ENCODE measurements at regions not wholly inside any gene's neighbourhood (a gene's known extent, or its start where the extent isn't known, plus 50 kb on each side); places are given as distances from the start of the nearest gene placed in this dataset.

DNA sequence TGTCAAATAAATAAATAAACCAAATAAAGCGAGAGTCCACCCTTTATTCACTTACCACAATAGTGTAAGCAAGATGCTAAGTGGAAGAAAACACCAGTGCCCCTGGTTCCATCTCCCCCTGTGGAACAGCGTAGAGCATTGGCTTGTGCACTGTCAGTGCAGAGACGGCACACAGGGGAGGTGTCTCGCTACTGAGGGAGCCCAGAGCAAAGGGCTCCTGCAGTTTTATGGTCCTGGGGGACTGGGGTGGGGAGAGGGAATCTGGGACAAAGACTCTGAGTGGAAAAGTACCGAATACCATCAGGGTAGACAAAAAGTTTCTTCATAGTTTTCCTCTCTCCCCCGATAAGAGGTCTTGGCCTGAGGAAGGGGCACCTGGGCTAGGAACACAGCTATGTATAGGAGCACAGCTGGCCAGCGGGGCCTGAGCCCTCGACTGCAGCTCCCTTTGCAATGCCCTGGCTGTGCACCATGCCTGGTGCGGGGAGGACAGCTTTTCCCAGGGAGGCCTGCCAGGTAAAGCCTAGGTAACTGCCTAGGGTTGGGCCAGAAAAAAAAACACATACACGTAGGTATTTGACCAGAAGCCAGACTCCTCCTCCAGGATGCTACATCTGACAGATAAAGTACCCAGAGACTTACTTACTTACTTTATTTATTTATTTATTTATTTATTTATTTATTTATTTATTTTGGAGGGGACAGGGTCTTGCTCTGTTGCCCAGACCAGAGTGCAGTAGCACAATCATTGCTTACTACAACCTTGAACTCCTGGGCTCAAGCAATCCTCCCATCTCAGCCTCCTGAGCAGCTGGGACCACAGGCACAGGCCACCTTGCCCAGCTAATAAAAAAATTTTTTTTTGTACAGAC, 88.8 kb upstream of the KIF5B start:
- no peak overlapping the region for H3K4me2 ChIP-seq (ENCODE audit: low read length, poor library complexity, severe bottlenecking)
- no peak overlapping the region for H3K9ac ChIP-seq (ENCODE audit: low read length)
- H4K8ac ChIP-seq (ENCODE audit: low read length): no peak overlapping the region
- no peaks in the 10 kb centered on the region for H3K36me3 ChIP-seq (ENCODE audit: control insufficient read depth in 1 of 2, insufficient read depth in 2 of 2, low read depth in 1 of 2, low read length in 2 of 2)
- no peaks in the 10 kb centered on the region for H3K27me3 ChIP-seq (ENCODE audit: control insufficient read depth in 1 of 2, insufficient read depth in 1 of 2, low read length in 2 of 2)
- H3K9me3 ChIP-seq (ENCODE audit: control insufficient read depth, low read length): no peaks in the 10 kb centered on the region
- peaks cover 7% of the 10 kb centered on the region for H3K4me1 ChIP-seq (ENCODE audit: control insufficient read depth, insufficient read depth, low read depth, low read length)
- no peak overlapping the region for H2AFZ ChIP-seq (ENCODE audit: low read depth, low read length)
- no peak overlapping the region for H4K91ac ChIP-seq (ENCODE audit: low read length)
- H3K79me1 ChIP-seq (replicated peaks; ENCODE audit: low read length, poor library complexity, severe bottlenecking): no peaks in the 10 kb centered on the region
- no peak overlapping the region for H3K4ac ChIP-seq (ENCODE audit: low read depth in 1 of 2, low read length in 2 of 2)
- no peak overlapping the region for H2AK5ac ChIP-seq (ENCODE audit: low read length, severe bottlenecking)
- no peak for DNase-seq
- WGBS: 70% methylated on average over 10 of the region's 10 CpGs
- no peak overlapping the region for H3K14ac ChIP-seq (ENCODE audit: low read length in 2 of 2)
- H3K18ac ChIP-seq (ENCODE audit: low read depth in 1 of 2, low read length in 2 of 2): no peak overlapping the region
- no peak overlapping the region for H3K23ac ChIP-seq (ENCODE audit: low read length in 2 of 2)
- no peak overlapping the region for H3K4me3 ChIP-seq (ENCODE audit: insufficient read depth in 1 of 2, low read depth in 1 of 2, low read length in 2 of 2)
- H2BK120ac ChIP-seq (ENCODE audit: low read depth, low read length): no peak overlapping the region
- no peak overlapping the region for H3K27ac ChIP-seq (ENCODE audit: low read length, poor library complexity, severe bottlenecking)
- no peak overlapping the region for H2BK12ac ChIP-seq (ENCODE audit: low read length in 2 of 2)
- no peak overlapping the region for H2BK5ac ChIP-seq (ENCODE audit: low read depth, low read length, poor library complexity, severe bottlenecking)
- H2BK15ac ChIP-seq (ENCODE audit: low read depth, poor library complexity, severe bottlenecking): no peak overlapping the region

DNA sequence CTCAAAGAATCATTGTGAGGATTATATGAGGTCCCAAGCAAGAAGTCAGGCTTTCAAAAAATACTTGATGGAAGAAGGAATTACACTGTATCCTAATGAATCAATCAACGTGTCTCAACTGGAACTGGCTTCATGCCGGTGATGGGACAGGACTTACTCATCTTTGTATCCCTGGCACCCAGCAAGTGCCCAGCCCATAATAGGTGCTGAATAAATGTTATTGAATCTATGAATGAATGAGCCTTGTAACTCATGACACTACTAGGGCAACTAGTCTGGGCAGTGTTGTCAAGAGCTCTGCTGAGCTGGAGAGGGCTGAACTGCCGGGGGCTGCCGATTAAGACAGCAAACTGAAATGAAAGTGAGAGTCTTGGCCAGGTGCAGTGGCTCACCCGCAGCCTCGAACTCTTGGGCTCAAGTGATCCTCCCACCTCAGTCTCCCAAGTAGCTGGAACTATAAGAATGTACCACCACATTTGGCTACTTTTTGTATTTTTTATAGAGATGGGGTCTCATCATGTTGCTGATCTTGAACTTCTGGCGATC, 87.2 kb upstream of the KIF5B start:
- no peak overlapping the region for H2BK15ac ChIP-seq (ENCODE audit: low read depth, poor library complexity, severe bottlenecking)
- H3K4me3 ChIP-seq (ENCODE audit: insufficient read depth in 1 of 2, low read depth in 1 of 2, low read length in 2 of 2): no peak overlapping the region
- no peaks in the 10 kb centered on the region for H3K79me1 ChIP-seq (replicated peaks; ENCODE audit: low read length, poor library complexity, severe bottlenecking)
- no peaks in the 10 kb centered on the region for H3K36me3 ChIP-seq (ENCODE audit: control insufficient read depth in 1 of 2, insufficient read depth in 2 of 2, low read depth in 1 of 2, low read length in 2 of 2)
- no peak overlapping the region for H2AK5ac ChIP-seq (ENCODE audit: low read length, severe bottlenecking)
- H3K4me2 ChIP-seq (ENCODE audit: low read length, poor library complexity, severe bottlenecking): no peak overlapping the region
- no peak overlapping the region for H2BK12ac ChIP-seq (ENCODE audit: low read length in 2 of 2)
- H3K23ac ChIP-seq (ENCODE audit: low read length in 2 of 2): no peak overlapping the region
- no peaks in the 10 kb centered on the region for H3K27me3 ChIP-seq (ENCODE audit: control insufficient read depth in 1 of 2, insufficient read depth in 1 of 2, low read length in 2 of 2)
- H3K4me1 ChIP-seq (ENCODE audit: control insufficient read depth, insufficient read depth, low read depth, low read length): peaks cover 7% of the 10 kb centered on the region
- H4K8ac ChIP-seq (ENCODE audit: low read length): no peak overlapping the region
- no peaks in the 10 kb centered on the region for H3K9me3 ChIP-seq (ENCODE audit: control insufficient read depth, low read length)
- H4K91ac ChIP-seq (ENCODE audit: low read length): no peak overlapping the region
- H3K18ac ChIP-seq (ENCODE audit: low read depth in 1 of 2, low read length in 2 of 2): no peak overlapping the region
- no peak overlapping the region for H2BK5ac ChIP-seq (ENCODE audit: low read depth, low read length, poor library complexity, severe bottlenecking)
- H3K4ac ChIP-seq (ENCODE audit: low read depth in 1 of 2, low read length in 2 of 2): no peak overlapping the region
- H3K9ac ChIP-seq (ENCODE audit: low read length): no peak overlapping the region
- WGBS: 94% methylated on average over 5 of the region's 7 CpGs
- H3K14ac ChIP-seq (ENCODE audit: low read length in 2 of 2): no peak overlapping the region
- no peak overlapping the region for H2BK120ac ChIP-seq (ENCODE audit: low read depth, low read length)
- DNase-seq: no peak
- no peak overlapping the region for H2AFZ ChIP-seq (ENCODE audit: low read depth, low read length)
- no peak overlapping the region for H3K27ac ChIP-seq (ENCODE audit: low read length, poor library complexity, severe bottlenecking)

DNA sequence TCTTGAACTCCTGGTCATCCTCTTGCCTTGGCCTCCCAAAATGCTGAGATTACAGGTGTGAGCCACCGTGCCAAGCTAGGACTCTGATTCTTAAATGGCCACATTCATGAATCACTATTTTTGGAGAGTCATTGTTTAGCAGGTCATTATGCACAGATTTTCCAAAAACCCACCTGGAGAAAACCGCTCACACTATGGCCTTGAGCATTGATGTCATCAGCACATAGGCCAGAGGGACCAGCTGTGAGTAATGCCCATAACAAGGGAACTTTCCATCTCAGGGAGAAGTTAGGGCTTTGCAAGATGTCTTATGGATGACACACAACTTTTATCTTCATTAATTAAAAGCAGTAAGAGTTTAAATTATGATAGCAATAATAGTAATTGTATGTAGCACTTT, 86.4 kb upstream of the KIF5B start:
- Histone ChIP-seq H3K18ac (ENCODE audit: low read depth in 1 of 2, low read length in 2 of 2) (no peak overlapping the region), H2BK12ac (ENCODE audit: low read length in 2 of 2) (no peak overlapping the region), H3K23ac (ENCODE audit: low read length in 2 of 2) (no peak overlapping the region), H2AK5ac (ENCODE audit: low read length, severe bottlenecking) (no peak overlapping the region), H3K27me3 (ENCODE audit: control insufficient read depth in 1 of 2, insufficient read depth in 1 of 2, low read length in 2 of 2) (no peaks in the 10 kb centered on the region), H2BK120ac (ENCODE audit: low read depth, low read length) (no peak overlapping the region), H3K27ac (ENCODE audit: low read length, poor library complexity, severe bottlenecking) (no peak overlapping the region), H3K79me1 (replicated peaks; ENCODE audit: low read length, poor library complexity, severe bottlenecking) (no peaks in the 10 kb centered on the region), H3K14ac (ENCODE audit: low read length in 2 of 2) (no peak overlapping the region), H2BK15ac (ENCODE audit: low read depth, poor library complexity, severe bottlenecking) (no peak overlapping the region), H3K9me3 (ENCODE audit: control insufficient read depth, low read length) (no peaks in the 10 kb centered on the region), H2AFZ (ENCODE audit: low read depth, low read length) (no peak overlapping the region), H3K4me2 (ENCODE audit: low read length, poor library complexity, severe bottlenecking) (no peak overlapping the region), H3K36me3 (ENCODE audit: control insufficient read depth in 1 of 2, insufficient read depth in 2 of 2, low read depth in 1 of 2, low read length in 2 of 2) (no peaks in the 10 kb centered on the region), H3K4me3 (ENCODE audit: insufficient read depth in 1 of 2, low read depth in 1 of 2, low read length in 2 of 2) (no peak overlapping the region), H3K9ac (ENCODE audit: low read length) (no peak overlapping the region), H2BK5ac (ENCODE audit: low read depth, low read length, poor library complexity, severe bottlenecking) (no peak overlapping the region), H4K91ac (ENCODE audit: low read length) (no peak overlapping the region), H3K4me1 (ENCODE audit: control insufficient read depth, insufficient read depth, low read depth, low read length) (peaks cover 8% of the 10 kb centered on the region), H3K4ac (ENCODE audit: low read depth in 1 of 2, low read length in 2 of 2) (no peak overlapping the region), H4K8ac (ENCODE audit: low read length) (no peak overlapping the region)
- DNase-seq: peak; percentile 48
- 96% methylated on average over 2 of the region's 2 CpGs for WGBS

DNA sequence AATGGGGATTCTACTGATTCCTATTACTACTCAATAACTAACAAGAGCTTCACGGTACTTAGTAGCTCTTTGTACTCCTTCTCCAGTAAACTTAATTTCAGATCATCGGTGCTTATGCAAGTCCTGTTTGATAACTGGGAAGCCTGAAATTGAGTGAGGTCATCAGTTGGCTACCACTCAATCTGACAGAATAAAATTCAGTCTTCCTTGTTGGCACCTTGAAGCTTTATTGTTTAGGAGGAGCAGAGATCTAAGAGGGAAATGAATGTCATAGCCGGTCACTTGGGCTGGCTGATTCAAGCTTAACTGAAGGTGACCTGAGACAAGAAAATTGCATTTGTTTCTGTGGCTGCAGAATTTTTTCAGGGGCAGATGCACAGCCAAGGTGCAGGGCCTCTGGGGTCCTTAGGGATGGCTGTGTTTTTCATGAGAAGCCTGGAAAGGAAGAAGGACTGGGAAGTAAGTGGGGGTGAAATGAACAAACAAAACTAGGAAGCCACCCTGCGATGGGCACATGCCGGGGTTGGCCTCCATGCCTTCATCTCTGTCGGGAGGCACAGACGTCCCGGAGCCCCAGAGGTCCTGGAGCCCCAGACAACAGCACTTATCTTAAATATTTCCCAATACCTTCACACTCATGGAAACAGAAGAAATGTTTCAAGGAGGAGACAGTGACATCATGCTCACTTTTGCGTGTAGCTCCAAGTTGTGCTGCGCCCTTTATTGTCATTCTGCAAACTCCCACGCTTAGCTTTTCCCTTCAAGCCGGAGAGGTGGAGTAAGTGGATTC, 85.0 kb upstream of the KIF5B start:
- no peaks in the 10 kb centered on the region for H3K79me1 ChIP-seq (replicated peaks; ENCODE audit: low read length, poor library complexity, severe bottlenecking)
- WGBS: 92% methylated on average over 11 of the region's 12 CpGs

More for the DNA sequence above, 85.0 kb upstream of the KIF5B start:
- Histone ChIP-seq H2AK5ac (ENCODE audit: low read length, severe bottlenecking) (no peak overlapping the region), H3K36me3 (ENCODE audit: control insufficient read depth in 1 of 2, insufficient read depth in 2 of 2, low read depth in 1 of 2, low read length in 2 of 2) (no peaks in the 10 kb centered on the region), H3K14ac (ENCODE audit: low read length in 2 of 2) (no peak overlapping the region), H3K27ac (ENCODE audit: low read length, poor library complexity, severe bottlenecking) (no peak overlapping the region), H3K4me2 (ENCODE audit: low read length, poor library complexity, severe bottlenecking) (no peak overlapping the region), H3K4me1 (ENCODE audit: control insufficient read depth, insufficient read depth, low read depth, low read length) (peaks cover 10% of the 10 kb centered on the region), H4K8ac (ENCODE audit: low read length) (no peak overlapping the region), H4K91ac (ENCODE audit: low read length) (no peak overlapping the region), H2BK120ac (ENCODE audit: low read depth, low read length) (no peak overlapping the region), H3K27me3 (ENCODE audit: control insufficient read depth in 1 of 2, insufficient read depth in 1 of 2, low read length in 2 of 2) (no peaks in the 10 kb centered on the region), H3K4me3 (ENCODE audit: insufficient read depth in 1 of 2, low read depth in 1 of 2, low read length in 2 of 2) (peak overlapping the region in 1 of 2 experiments; percentile 25), H2BK12ac (ENCODE audit: low read length in 2 of 2) (no peak overlapping the region), H2AFZ (ENCODE audit: low read depth, low read length) (no peak overlapping the region), H3K4ac (ENCODE audit: low read depth in 1 of 2, low read length in 2 of 2) (peak overlapping the region in 1 of 2 experiments; percentile 20), H3K9ac (ENCODE audit: low read length) (peak overlapping the region; percentile 23), H2BK15ac (ENCODE audit: low read depth, poor library complexity, severe bottlenecking) (no peak overlapping the region), H3K18ac (ENCODE audit: low read depth in 1 of 2, low read length in 2 of 2) (no peak overlapping the region), H3K23ac (ENCODE audit: low read length in 2 of 2) (no peak overlapping the region), H2BK5ac (ENCODE audit: low read depth, low read length, poor library complexity, severe bottlenecking) (no peak overlapping the region), H3K9me3 (ENCODE audit: control insufficient read depth, low read length) (no peaks in the 10 kb centered on the region)
- DNase-seq: peak; percentile 32

Data from mesenchymal stem cell (in vitro differentiated cells and primary cell).